Limb (tissue), 2 donors: ENCODE measurements at regions not wholly inside any gene's neighbourhood (a gene's known extent, or its start where the extent isn't known, plus 50 kb on each side); places are given as distances from the start of the nearest gene placed in this dataset.

Source experiments
- DNase-seq, 2 donors: peaks; one replicate each; pipeline ENCODE4 v3.0.0-alpha.2; 2016; ENCODE audit errors: extremely low spot score in 2 of 2

DNA sequence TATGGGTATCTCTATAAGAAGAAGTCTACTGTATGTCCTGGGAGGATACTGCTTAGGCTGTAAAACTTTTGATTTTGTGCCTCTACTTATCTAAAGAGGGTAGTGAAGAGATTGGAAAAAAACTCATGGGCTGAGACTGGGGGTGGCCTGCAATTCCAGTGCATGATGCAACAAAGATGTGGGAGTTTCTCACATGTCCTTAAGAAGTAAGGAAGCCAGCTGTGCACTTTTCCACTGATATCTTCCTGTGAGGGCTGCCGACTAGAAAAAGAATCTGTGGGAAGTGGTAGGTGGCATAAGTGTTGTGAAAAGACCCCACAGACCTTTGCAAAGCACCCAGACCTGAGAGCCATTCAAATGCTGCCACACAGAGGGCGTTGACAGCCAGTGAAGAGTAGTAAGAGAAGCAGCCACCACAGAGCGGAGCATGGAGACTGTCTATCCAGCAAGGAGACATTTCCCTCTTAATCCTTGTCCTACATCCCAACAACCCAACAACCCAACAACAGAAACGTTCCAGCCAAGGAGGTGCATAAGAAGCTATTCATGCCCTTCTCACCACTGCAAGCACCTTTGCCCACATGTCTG, 65.1 kb downstream of the PFDN4 start:
- no peak for DNase-seq

DNA sequence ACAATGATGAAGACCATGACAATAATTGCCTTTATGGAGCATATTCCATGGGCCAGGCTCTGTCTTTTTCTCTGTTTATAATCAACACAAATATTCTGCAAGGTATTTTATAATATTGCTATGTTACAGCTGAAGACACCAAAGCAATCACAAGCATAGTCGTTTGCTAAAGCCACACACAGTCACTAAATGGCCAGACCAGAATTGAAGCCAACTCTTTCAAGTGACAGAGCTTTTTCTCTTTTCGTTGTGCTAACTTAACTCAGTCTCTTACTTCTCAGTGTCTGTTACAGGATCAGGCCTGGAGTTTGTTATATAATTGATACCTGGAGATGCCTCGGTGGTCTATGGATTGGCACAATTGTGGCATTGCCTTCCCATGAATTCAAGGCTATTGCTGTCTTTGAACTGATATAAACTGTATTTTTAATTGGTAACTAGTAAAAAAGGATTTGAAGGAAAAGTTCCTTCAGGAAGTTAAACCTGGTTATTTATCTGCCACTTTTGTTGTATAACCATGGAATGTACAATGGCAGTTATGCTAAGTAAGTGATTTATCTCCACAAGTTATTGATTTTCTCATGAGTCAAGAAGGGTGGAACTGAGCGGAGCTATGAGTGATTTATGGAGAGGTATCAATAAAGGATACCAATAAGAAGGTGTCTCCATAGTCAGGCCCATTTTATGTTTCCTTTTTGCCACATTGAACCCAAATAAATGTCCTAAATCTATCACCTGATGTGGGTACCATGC, 67.6 kb downstream of the PFDN4 start:
- DNase-seq = no peak

DNA sequence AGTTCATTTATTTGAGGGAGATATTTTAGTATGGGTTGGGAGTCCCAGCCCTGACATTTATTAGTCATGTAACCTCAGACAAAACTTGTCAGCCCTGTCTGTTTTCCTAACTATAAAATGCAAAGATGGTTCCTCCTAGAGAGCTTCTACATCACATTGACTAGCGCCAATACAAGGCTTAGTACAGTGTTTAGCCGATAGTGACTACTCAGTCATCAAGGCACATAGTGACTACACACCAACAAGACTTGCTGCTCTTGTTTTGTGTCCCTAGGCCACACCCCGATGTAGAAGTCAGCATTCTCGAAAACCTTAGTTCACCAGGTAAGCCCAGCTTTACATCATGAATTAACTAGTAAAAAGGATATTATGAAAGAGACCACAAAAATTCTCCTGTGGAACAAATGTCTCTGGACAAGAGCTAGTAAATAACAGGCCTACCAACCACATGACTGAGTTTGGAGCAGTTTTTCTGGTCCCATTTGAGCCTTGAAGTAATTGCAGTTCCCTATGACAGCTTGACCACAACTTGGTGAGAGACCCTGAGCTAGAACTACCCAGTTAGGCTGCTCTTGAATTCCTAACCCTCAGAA, 68.8 kb downstream of the PFDN4 start:
- no peak for DNase-seq

DNA sequence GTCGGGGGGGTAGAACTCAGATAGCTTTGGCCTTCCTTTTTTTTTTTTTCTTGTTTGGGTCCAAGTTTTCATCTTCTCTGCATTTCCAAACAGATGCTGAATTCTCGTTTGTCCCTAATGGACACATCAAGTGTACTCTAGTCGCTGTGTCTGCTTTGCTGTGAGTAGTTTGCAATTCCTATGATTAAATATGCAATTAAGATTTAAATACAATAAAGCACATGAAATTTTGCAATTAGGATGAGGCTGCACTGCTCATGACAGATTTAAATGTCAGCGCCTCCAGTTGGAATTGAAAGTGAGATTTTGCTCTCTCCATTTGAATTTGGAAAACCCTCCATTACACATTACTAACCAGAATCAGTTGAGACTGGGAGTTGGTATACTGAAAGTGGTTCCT, 70.4 kb downstream of the PFDN4 start:
- no peak for DNase-seq

DNA sequence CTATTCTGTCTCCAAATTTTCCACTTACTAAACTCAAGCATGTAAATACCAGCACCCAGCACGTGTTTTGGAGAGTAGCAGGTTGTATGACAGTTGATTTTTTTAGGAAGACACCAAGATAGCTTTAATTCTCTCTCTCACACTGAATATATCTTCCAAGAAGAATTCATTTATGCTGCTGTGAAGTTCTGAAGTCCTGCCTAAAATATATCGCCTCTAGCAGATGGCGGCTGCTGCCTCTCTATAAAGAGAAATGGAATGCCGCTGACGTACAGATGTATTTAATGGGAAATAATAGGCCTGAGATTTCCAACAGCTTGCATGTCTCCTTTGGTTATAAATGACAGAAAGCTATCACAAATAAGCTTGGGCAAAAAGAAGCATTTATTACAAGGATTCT, 74.7 kb downstream of the PFDN4 start:
- no peak for DNase-seq

DNA sequence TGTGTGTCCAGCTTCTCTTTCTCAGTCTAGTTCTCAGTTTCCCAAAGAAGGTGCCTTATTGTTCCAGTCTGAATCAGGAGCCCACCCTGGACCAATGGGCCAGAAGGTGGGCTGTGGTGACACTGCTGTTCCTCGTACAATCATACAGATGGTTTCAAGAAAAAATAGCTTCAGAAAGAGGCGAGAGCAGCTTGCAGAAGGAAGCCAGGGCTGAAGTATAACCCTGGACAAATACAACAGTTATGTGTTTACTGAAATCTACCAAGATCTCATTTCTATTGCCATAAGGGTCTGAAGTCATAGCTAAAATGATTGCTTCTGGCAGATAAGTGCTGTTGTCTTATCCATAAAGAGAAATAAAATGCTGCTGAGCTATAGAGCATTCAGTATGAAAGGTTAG, 75.4 kb downstream of the PFDN4 start:
- DNase-seq = no peak

DNA sequence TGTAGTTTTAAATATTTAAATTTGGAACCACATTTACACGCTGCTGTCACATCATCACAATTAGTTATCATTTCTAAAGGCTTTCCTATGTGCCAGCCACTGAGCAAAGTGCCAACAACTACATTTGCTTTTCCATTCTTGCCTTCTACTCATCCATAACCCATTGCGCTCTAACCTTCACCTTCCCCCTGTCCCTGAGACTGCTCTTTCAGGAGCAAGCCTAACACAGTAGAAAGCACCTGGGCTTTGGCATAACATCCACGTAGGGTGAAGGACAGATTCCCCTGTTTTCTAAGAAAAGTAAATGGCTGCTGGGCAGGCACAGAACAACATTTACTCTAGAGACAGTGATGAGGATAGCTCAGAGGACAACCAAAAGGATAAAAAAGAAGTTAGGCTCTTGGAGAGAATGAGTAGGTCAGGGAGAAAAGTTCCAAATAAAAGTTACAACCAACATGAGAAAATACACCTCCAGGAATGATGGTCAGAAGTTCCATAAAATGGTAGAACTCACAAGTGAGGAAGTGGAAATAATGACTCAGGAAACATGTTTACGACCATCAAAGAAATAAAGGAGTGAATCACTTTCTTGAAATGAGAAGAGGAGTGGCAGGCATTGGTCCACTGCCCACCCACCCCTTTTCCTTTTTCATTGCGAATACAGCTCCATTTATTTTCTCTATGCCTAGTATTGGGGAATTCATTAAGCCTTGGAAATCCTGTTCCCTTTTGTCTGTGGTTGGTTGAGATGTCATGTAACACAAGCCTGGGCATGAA, 77.2 kb downstream of the PFDN4 start:
- no peak for DNase-seq

DNA sequence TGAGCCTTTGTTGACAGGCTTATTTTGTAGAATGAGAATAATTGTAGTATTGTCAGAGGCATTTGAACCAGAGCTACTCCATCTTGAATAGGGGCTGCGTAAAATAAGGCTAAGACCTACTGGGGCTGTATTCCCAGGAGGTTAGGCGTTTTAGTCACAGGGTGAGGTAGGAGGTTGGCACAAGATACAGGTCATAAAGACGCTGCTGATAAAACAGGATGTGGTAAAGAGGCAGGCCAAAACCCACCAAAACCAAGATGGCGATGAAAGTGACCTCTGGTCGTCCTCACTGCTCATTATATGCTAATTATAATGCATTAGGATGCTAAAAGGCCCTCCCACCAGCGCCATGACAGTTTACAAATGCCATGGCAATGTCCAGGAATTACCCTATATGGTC, 82.7 kb downstream of the PFDN4 start:
- DNase-seq = no peak

DNA sequence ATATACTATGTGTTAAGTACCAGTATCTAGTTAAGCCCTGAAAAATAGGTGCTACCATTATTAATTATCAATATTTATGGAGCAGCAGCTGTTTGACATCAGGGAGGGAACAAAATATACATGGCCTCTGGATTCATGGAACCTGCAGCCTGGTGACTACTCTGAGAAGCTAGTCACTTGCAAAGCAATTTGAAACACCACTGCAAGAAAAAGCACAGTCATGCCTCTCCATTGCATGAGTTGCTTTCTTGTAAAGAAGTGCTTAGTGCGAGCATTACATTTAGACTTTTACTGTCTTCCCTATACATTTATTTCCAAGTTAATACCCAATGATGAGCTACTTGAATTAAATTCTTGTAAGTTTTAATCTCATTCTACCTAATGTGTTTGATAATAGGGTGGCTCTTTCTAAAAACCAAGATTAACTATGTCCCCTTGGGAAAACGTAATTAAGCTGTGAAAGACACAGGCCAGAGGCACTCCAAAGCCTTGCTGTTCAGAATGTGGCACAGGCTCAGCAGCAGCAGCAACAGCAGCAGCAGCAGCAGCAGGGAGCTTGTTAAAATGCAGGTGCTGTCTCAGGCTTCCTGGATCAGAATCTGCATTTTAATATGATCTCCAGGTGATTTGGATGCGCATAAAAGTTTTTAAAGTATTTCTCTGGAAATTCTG, 83.6 kb downstream of the PFDN4 start:
- no peak for DNase-seq

DNA sequence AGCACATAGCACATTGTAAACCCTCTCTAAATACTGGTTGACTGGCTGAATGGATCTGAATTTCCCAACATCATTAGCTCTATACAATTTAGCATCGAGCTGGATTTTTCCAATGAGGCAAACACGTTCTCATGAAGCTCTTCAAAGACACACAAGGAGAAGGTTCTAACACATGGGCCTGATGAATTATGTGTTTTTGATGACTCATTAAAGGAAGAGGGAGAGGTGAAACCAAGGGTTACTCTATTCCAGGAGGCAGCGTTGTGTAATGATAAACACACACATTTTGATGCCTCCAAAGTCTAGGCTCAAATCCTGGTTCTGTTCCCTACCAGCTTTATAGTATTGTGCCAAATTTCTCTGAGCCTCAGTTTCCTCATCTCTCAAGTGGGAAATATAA, 84.3 kb downstream of the PFDN4 start:
- no peak for DNase-seq

DNA sequence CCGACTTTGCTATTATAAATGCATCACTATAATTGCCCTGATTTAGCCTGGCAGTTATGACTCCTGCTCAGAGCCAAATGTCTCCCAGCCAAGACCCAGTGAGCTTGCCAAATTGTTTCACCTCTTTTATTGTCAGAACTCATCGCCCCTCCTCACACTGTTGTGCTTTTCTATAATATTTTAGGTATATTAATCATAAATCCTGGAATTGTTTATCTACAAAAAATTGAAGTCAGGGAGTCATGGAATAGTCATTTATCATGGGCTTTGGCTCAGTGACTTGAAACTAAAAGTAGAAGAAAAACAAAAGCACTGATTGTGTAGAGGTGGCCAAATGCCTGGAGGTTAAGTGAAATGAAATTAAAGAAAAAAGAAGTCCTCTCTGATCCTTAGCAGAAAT, 85.6 kb downstream of the PFDN4 start:
- DNase-seq = peak in 1 of 2 donors; percentile 10

DNA sequence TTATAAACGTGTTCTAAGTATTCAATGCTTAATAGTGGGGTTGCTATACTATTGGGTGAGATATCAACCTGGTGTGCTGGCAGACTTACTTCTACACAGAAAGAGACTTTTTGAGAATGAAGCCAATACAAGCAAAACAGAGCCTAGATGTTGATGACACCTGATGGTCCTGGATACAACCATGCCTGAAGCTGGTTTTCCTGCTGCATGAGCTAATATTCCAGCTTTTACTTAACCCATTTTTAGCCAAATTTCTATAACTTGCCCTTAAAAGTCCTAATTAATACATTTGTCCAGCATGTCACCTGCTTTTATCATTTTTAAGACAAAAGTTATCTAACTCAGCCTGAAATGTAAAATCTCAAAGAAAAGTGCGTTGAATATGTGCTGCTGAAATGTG, 86.2 kb downstream of the PFDN4 start:
- no peak for DNase-seq

DNA sequence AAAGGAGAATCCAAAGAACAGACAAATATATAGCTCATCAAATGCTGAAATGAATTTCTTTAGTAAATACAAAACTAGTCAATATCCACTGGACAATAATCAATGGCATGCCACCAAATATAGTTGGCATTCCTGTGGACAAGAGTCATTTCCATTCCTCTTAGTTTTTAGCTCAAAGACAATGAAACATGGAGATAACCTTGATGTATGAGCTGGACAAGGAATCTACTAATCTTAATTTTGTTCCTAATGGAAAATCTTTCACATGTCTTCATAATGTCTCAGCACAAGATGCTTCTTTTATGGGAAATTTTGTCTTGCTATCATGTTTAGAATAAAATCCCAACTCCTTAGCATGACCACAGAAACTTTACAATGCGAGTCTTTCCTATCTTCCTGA, 87.8 kb downstream of the PFDN4 start:
- no peak for DNase-seq

DNA sequence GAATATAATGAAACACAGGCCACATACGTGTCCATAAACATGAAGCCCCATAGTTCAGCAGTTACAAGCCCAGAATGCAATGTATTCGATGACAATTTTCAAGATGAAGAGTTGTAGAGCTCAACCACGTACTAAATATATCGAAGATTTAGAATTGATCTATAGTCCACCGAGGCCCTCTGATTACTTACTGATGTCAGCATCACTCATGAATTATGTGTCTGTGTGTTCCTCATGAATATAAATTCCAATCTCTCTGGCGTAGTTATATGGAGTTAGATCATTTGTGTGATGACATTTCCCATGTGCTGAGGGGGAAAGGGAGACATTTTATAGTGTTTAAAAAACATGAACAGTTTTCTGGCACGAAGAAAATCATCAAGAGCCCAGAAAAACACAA, 97.5 kb downstream of the PFDN4 start:
- DNase-seq = peak in 1 of 2 donors; percentile 42

DNA sequence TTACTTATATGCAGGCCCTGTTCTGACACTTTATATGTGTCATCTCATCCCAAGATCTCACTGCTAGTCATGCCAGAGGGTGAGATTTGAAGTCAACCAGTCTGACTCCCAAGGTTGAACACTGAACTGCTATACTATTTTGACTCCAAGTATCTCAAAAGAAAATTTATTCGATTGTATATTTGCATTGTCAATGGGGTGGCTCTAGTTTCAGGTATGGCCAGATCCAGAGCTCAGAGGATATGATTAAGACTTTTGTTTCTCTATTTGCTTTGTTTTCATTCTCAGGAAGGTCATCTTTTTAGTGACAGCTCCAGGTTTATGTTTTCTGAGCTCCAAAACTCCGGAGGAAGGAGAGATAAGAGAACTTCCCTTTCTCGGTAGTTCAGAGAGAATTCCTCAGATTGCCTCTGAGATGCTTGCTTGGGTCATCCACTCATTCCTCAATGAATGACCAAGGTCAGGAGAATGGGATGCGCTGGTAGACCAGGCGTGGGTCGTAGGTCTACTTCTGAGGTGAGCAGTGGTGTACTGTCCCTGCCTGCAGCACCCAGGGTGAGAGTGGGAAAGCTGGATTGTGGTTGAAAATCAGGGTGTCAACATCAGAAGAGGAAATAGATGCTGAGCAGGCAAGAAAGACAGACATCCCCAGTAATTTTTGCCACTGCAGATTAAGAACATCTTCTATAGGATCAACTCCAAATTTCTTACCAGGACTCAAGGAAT, 99.3 kb downstream of the PFDN4 start:
- DNase-seq = no peak

DNA sequence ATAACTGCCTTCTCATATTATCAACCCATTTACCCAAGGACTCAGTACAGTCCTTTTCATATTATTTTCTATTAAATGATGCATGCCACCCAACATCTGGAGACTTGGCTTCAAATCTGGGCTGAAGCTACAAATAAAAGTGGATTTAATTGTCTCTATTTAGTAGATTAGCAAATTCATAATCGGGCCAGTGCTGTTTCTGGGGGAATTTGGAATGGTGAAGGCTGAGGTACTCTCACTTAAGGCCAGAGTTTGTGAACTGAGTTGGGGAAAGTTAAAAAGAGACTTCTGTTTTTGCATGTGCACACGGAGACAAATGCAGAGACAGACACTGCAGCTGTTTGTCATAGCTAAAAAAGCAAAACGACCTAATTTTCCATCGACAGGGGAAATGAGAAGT, 100.9 kb downstream of the PFDN4 start:
- DNase-seq = no peak

DNA sequence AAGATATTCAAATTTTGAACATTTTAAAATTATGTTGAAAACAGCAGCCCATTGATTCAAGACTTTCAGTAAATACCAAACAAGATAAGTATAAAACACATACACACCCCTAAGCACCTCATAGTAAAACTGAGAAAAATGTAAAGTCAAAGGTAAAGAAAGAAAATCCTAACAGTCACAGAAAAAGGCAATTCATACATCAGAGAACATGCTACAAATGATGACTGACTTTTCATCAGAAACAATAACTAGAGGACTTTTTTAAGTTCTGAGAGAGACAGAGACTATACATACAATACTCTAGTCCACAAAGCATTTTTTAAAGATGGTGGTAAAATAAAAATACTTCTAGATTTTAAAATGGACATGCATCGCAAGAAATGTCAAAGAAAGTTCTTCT, 111.0 kb downstream of the PFDN4 start:
- DNase-seq = no peak

DNA sequence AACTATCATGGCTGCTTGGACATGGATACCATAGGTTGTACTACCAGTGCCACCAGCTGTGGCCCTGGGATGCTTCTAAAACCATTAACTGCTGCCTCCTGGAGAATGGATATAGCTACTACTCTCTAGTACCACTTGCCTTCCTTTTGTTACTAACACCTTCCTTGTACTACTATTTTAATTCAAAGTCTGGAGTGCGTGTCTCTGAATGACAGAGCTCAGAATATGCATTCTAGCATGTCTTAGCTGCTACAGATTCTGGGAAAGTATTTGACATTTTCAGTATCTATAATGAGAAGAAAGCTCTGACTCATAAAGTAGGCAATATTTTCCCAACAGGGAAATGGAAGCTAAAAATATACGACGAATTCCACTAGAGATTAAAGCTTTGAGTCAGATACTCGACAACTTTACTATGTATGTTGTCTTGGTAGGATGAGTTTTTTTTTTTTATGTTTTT, 112.3 kb downstream of the PFDN4 start:
- DNase-seq = no peak

DNA sequence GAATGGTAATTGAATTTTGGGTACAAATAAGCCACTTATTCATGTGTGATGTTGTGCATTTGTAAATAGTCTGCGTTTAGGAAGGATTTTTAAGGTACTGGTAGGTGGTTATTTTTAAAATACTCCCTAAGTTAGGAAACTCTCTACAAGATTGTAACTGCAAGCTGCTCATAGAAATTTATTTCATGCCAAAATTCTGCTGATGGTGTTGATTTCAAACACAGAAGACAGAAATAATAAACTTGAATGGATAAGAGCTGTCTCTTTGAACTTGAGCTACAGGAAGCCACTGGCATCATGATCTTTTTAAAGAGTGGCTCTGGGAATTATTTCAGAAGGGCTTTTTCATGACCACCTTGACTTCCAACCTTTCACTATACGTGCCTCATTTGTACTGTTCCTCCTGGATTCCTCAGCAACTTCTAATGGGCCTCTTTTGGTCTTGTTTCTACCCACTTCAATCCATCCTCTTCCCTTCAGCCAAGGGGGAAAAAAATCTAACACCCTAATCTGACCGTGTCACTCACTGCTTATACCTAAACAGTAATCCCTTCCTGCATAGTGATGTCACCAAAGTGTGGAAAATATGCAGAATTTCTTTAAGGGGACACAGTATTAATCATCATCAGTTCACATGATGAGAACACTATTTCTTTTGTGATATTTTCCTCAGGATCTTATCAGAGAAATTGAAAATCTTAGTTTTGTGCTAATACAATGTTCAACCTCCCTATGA, 113.6 kb downstream of the PFDN4 start:
- DNase-seq = no peak

DNA sequence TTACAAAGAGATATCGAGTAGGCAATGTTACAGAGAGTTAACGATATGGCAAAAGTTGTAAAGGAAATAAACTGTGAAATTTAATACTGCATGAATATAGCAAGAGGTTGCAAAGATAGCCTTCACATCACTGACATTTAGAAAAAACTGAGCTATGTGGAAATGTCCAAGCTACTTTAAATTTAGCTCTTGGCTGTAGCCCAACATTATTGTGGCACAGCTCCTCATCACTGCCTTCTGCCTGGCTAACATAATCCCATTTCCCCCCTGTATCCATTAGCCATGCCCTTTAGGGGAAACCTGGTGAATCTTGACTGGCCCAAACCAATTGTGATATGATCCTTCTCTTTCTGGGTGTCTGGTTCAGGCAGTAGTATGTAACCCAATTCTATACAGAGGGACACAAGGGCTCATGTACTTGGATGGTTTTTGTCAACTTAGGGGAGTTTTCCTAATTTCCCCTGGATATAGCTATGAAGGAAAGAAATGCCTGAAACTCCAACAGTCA, 115.4 kb downstream of the PFDN4 start:
- DNase-seq = no peak
